Large intestine (tissue), 3 donors: ENCODE measurements at regions not wholly inside any gene's neighbourhood (a gene's known extent, or its start where the extent isn't known, plus 50 kb on each side); places are given as distances from the start of the nearest gene placed in this dataset.
A peak's percentile ranks its signal among the peaks of the same experiment; 100 is the strongest.
"Not testable (repeated sequence)": the region's sequence is repeated elsewhere in the genome, so short reads cannot be mapped to it uniquely, and the experiment has no call there.

ENCODE experiments used
- DNase-seq, 2 donors: peaks; one replicate each; pipeline versions ENCODE4 v3.0.0 to v3.0.0-alpha.2; 2013
- H3K27ac ChIP-seq: one replicate; pipeline ENCODE4 v1.5.1; 2013; ENCODE audit warnings: low read length
- H3K27me3 ChIP-seq: 2 replicates; pipeline ENCODE4 v1.6.1; 2013; ENCODE audit warnings: low read length; ENCODE audit not compliant: control insufficient read depth, insufficient read depth
- H3K36me3 ChIP-seq: 2 replicates; pipeline ENCODE4 v1.6.1; 2013; ENCODE audit warnings: low read length; ENCODE audit not compliant: control insufficient read depth, insufficient read depth
- H3K4me1 ChIP-seq: one replicate; pipeline ENCODE4 v1.6.1; 2013; ENCODE audit warnings: low read length; ENCODE audit not compliant: control insufficient read depth, insufficient read depth
- H3K4me3 ChIP-seq: one replicate; pipeline ENCODE4 v1.5.1; 2013; ENCODE audit warnings: low read length
- H3K9me3 ChIP-seq: one replicate; pipeline ENCODE4 v1.6.1; 2013; ENCODE audit warnings: mild to moderate bottlenecking, low read depth, low read length, moderate library complexity; ENCODE audit not compliant: control insufficient read depth
- WGBS: methylation state at CpG from one replicate; pipeline ENCODE4 v1.1.5; 2013; ENCODE audit warnings: low lambda C conversion rate; ENCODE audit not compliant: insufficient coverage; 5-methylcytosine and 5-hydroxymethylcytosine counted together

GRCh38 chr5:98354922-98355321 lies 418.5 kb upstream of the RGMB start:
- H3K27me3 ChIP-seq, result no peaks in the 10 kb centered on the region
- DNase-seq, result no peak
- H3K27ac ChIP-seq, result no peak overlapping the region
- no peaks in the 10 kb centered on the region for H3K36me3 ChIP-seq
- WGBS, result 88% methylated on average over 1 of the region's 2 CpGs
- H3K9me3 ChIP-seq, result peaks cover 18% of the 10 kb centered on the region
- no peak overlapping the region for H3K4me3 ChIP-seq
- H3K4me1 ChIP-seq, result no peaks in the 10 kb centered on the region

GRCh38 chr5:98360548-98360947 lies 412.9 kb upstream of the RGMB start:
- Histone ChIP-seq H3K36me3 (no peaks in the 10 kb centered on the region), H3K27me3 (no peaks in the 10 kb centered on the region), H3K9me3 (peaks cover 4% of the 10 kb centered on the region), H3K4me1 (peaks cover 2% of the 10 kb centered on the region), H3K4me3 (no peak overlapping the region), H3K27ac (no peak overlapping the region)
- WGBS, result no CpG with 5 or more reads among the region's 4 CpGs
- DNase-seq, result no peak

GRCh38 chr5:98363157-98363556 lies 410.3 kb upstream of the RGMB start:
- DNase-seq, result no peak
- H3K4me1 ChIP-seq, result peaks cover 2% of the 10 kb centered on the region
- no peaks in the 10 kb centered on the region for H3K27me3 ChIP-seq
- no peak overlapping the region for H3K4me3 ChIP-seq
- no peaks in the 10 kb centered on the region for H3K36me3 ChIP-seq
- no peak overlapping the region for H3K27ac ChIP-seq
- H3K9me3 ChIP-seq, result peaks cover 4% of the 10 kb centered on the region
- WGBS, result 100% methylated on average over 1 of the region's 5 CpGs

- no CpG with 5 or more reads among the region's 2 CpGs for WGBS
- Histone ChIP-seq H3K4me3 (no peak overlapping the region), H3K27me3 (no peaks in the 10 kb centered on the region), H3K9me3 (peaks cover 4% of the 10 kb centered on the region), H3K36me3 (no peaks in the 10 kb centered on the region), H3K4me1 (peaks cover 2% of the 10 kb centered on the region), H3K27ac (no peak overlapping the region)
- DNase-seq, result peak in 1 of 2 donors; percentile 21
Measured at GRCh38 chr5:98364549-98364948, 408.9 kb upstream of the RGMB start.

GRCh38 chr5:98365126-98365525 lies 408.3 kb upstream of the RGMB start:
- peak; percentile 12 to 53 for DNase-seq
- no peak overlapping the region for H3K4me3 ChIP-seq
- WGBS, result 20% methylated on average over 1 of the region's 2 CpGs
- H3K36me3 ChIP-seq, result no peaks in the 10 kb centered on the region
- peaks cover 4% of the 10 kb centered on the region for H3K9me3 ChIP-seq
- no peak overlapping the region for H3K27ac ChIP-seq
- H3K4me1 ChIP-seq, result peaks cover 2% of the 10 kb centered on the region
- H3K27me3 ChIP-seq, result no peaks in the 10 kb centered on the region

- Histone ChIP-seq H3K9me3 (no peaks in the 10 kb centered on the region), H3K4me1 (peaks cover 2% of the 10 kb centered on the region), H3K36me3 (no peaks in the 10 kb centered on the region), H3K4me3 (no peak overlapping the region), H3K27ac (no peak overlapping the region), H3K27me3 (no peaks in the 10 kb centered on the region)
- DNase-seq, result no peak
- 90% methylated on average over 1 of the region's 1 CpG for WGBS
Measured at GRCh38 chr5:98368141-98368540, 405.3 kb upstream of the RGMB start.

- Histone ChIP-seq H3K4me1 (no peaks in the 10 kb centered on the region), H3K27ac (no peak overlapping the region)
- no peak for DNase-seq
Measured at GRCh38 chr5:98372351-98372750, 401.1 kb upstream of the RGMB start.

GRCh38 chr5:98391921-98392625 lies 381.4 kb upstream of the RGMB start:
- no peak overlapping the region for H3K4me3 ChIP-seq
- H3K36me3 ChIP-seq, result no peaks in the 10 kb centered on the region
- no CpG with 5 or more reads among the region's 31 CpGs for WGBS
- DNase-seq, result no peak
- no peaks in the 10 kb centered on the region for H3K27me3 ChIP-seq
- H3K27ac ChIP-seq, result no peak overlapping the region
- no peaks in the 10 kb centered on the region for H3K9me3 ChIP-seq
- no peaks in the 10 kb centered on the region for H3K4me1 ChIP-seq

More at GRCh38 chr5:98372351-98372750, 401.1 kb upstream of the RGMB start:
- Histone ChIP-seq H3K36me3 (no peaks in the 10 kb centered on the region), H3K27me3 (no peaks in the 10 kb centered on the region), H3K4me3 (no peak overlapping the region), H3K9me3 (no peaks in the 10 kb centered on the region)

GRCh38 chr5:98393205-98393604 lies 380.3 kb upstream of the RGMB start:
- H3K4me1 ChIP-seq, H3K4me3 ChIP-seq, DNase-seq, H3K9me3 ChIP-seq, H3K27me3 ChIP-seq, H3K27ac ChIP-seq, H3K36me3 ChIP-seq: not testable (repeated sequence)
- WGBS, result no CpG with 5 or more reads among the region's 8 CpGs

GRCh38 chr5:98397081-98397480 lies 376.4 kb upstream of the RGMB start:
- H3K9me3 ChIP-seq, result no peaks in the 10 kb centered on the region
- WGBS, result 100% methylated on average over 2 of the region's 3 CpGs
- H3K27me3 ChIP-seq, result no peaks in the 10 kb centered on the region
- H3K4me3 ChIP-seq, result no peak overlapping the region
- no peaks in the 10 kb centered on the region for H3K36me3 ChIP-seq
- H3K27ac ChIP-seq, result no peak overlapping the region
- DNase-seq, result no peak
- H3K4me1 ChIP-seq, result no peaks in the 10 kb centered on the region

GRCh38 chr5:98398465-98398864 lies 375.0 kb upstream of the RGMB start:
- H3K4me3 ChIP-seq, result no peak overlapping the region
- no CpG with 5 or more reads among the region's 5 CpGs for WGBS
- DNase-seq, result no peak

More at GRCh38 chr5:98398465-98398864, 375.0 kb upstream of the RGMB start:
- H3K36me3 ChIP-seq, result no peaks in the 10 kb centered on the region
- H3K27ac ChIP-seq, result no peak overlapping the region
- no peaks in the 10 kb centered on the region for H3K27me3 ChIP-seq
- H3K9me3 ChIP-seq, result no peaks in the 10 kb centered on the region
- H3K4me1 ChIP-seq, result no peaks in the 10 kb centered on the region
